OCI-LY3 (cell line): ENCODE measurements at regions not wholly inside any gene's neighbourhood (a gene's known extent, or its start where the extent isn't known, plus 50 kb on each side); places are given as distances from the start of the nearest gene placed in this dataset.

Source experiments
- EZH2phosphoT487 ChIP-seq: fragments of 200-600 bp; shearing (Covaris generic); IDR thresholded peaks from 2 replicates; pipeline ENCODE4 v1.6.1; 2018; ENCODE audit warnings: antibody characterized with exemption, mixed run types, low read depth
- TF ChIP-seq, protein P1 (sequence below): fragments of 200-600, 300-600 bp; sonication (generic); IDR thresholded peaks from 2 replicates; pipeline ENCODE4 v1.5.1; 2014; ENCODE audit warnings: antibody characterized with exemption, low read length, low read depth

GRCh38 chr4:82076809-82077208, 297.0 kb downstream of the HNRNPD start:
- TF ChIP-seq, protein P1, sequence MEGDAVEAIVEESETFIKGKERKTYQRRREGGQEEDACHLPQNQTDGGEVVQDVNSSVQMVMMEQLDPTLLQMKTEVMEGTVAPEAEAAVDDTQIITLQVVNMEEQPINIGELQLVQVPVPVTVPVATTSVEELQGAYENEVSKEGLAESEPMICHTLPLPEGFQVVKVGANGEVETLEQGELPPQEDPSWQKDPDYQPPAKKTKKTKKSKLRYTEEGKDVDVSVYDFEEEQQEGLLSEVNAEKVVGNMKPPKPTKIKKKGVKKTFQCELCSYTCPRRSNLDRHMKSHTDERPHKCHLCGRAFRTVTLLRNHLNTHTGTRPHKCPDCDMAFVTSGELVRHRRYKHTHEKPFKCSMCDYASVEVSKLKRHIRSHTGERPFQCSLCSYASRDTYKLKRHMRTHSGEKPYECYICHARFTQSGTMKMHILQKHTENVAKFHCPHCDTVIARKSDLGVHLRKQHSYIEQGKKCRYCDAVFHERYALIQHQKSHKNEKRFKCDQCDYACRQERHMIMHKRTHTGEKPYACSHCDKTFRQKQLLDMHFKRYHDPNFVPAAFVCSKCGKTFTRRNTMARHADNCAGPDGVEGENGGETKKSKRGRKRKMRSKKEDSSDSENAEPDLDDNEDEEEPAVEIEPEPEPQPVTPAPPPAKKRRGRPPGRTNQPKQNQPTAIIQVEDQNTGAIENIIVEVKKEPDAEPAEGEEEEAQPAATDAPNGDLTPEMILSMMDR = no peak
- TF ChIP-seq EZH2phosphoT487 = no peak
